Adrenal gland (tissue), 5 donors: ENCODE measurements at regions not wholly inside any gene's neighbourhood (a gene's known extent, or its start where the extent isn't known, plus 50 kb on each side); places are given as distances from the start of the nearest gene placed in this dataset.

Source experiments
- CTCF ChIP-seq, 6 experiments: fragments of 450-650 bp in 4 of 6; fragments of 200-600 bp in 2 of 6; sonication (generic) in 1 of 6; IDR thresholded peaks; 1 replicate in 5 of 6; 2 replicates in 1 of 6; pipeline versions ENCODE4 v1.5.1 to v1.8.0; 2016 to 2021; ENCODE audit warnings: antibody characterized with exemption in 6 of 6, mild to moderate bottlenecking in 2 of 6, moderate library complexity in 1 of 6
- POLR2A ChIP-seq, 2 donors: fragments of 450-650 bp; IDR thresholded peaks; one replicate each; pipeline ENCODE4 v1.6.1; 2017; ENCODE audit warnings: antibody characterized with exemption in 2 of 2, mild to moderate bottlenecking in 2 of 2, moderate library complexity in 1 of 2
- donor health status: DM: no; HTN: no; CAD: no.

- TF ChIP-seq CTCF (IDR thresholded peaks at IDR 0.05) (no peak), POLR2A (IDR thresholded peaks at IDR 0.05) (no peak)
Observed at GRCh38 chr2:106339609-106340008, 128.6 kb downstream of the RGPD3 start.
